GM10847 (cell line): ENCODE measurements at regions not wholly inside any gene's neighbourhood (a gene's known extent, or its start where the extent isn't known, plus 50 kb on each side); places are given as distances from the start of the nearest gene placed in this dataset.

Experiments used
- POLR2A ChIP-seq: IDR thresholded peaks from 2 replicates; pipeline ENCODE4 v1.6.1; 2011; ENCODE audit not compliant: insufficient read length; ENCODE audit errors: extremely low read depth

DNA sequence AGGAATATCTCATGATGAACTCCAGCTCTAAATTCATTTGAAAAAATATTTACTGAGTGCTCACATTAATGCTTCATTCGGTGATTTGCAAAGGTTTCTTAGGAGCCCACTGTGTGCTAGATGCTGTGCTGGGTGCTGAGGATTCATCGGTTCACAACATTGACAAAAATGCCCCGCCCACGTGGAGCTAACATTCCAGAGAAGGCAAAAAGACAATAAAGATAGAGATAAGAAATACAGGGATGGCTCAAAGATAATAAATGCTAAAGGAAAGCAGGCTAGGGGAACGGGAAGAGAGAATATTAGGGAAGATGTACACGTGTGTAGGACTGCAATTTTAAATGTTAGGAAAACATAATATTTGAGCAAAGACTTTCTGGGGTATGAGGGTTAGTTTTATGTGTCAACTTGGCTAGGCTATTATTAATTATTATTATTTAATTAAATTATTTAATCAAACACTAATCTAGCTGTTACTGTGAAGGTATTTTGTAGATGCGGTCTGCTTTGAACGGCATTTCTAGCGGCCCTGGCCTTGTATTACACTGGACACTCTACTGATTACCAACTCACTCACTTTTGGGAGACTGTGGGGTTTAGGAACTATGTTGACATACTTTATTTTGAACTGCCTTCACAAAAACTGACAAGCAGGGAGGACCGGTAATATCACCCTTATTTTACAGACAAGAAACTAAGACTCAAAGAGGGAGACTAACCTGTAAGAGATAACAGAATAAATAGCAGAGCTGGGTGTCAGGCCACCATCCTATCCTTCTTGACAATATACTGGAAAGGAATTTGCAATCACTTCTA, 61.9 kb upstream of the IRF2 start:
- TF ChIP-seq POLR2A = no peak

DNA sequence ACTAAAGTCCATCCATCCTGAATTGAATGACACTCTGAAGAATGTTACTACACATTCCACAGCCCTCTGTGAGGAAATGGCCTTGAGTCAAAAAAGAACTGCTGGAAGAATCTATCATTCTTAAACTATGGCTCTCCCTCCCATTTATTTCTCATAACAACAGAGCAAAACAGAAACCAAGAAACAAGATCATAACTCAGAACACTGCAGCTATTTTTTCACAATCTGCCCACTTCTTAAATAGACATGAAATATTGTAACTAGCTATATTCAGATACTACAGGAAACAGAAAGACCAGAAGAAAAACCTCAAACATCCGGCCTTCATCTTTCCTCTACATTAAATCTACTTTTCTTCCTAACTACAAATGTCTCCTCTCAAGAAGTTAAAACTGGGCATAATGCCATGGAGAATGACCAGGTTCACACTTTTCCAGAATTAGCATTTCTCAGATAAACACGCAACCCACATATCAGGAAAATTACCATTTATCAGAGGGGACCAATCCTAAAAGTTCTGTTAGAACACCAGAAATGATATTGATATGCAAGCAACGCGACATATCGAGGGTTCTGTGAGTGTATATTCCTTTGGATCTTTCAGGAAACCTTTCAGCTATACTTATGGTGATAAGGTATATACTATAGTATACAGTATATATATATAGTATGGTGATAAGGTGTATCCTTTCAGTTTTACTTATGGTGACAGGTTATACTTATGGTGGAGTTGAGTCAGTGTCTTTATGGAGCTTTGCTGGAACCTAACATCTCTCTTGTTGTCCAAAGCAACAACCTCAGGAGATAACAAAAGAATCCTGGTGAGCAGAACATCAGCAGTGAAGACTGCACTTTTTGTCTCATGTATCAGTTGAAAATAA, 60.4 kb upstream of the IRF2 start:
- no peak for TF ChIP-seq POLR2A

DNA sequence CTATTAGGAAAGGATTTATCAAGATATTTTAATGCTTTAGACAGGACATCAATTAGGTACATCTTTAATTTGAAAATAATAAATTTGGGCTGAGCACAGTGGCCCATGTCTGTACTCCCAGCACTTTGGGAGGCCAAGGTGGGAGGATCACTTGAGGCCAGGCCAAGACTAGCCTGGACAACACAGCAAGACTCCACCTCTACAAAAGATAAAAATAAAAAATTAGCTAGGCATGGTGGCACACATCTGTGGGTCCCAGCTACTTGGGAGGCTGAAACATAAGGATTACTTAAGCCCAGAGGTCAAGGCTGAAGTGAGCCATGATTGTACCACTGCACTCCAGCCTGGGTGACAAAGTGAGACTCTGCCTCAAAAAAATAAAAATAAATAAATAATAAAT, 59.6 kb upstream of the IRF2 start:
- no peak for TF ChIP-seq POLR2A

DNA sequence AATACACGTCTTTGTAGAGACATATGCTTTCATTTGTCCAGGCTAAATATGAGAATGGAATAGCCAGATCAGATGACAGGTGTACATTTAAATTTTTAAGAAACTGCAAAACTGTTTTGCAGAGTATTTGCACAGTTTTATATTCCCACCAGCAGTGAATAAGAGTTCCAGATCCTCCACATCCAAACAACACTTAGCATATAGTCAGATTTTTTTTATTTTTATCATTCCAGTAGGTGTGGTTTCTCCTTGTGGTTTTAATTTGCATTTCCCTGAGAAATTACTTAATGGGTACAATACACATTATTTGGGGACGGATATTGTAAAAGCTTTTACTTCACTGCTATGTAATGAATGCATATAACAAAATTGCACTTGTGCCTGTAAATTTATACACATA, 56.7 kb upstream of the IRF2 start:
- no peak for TF ChIP-seq POLR2A

DNA sequence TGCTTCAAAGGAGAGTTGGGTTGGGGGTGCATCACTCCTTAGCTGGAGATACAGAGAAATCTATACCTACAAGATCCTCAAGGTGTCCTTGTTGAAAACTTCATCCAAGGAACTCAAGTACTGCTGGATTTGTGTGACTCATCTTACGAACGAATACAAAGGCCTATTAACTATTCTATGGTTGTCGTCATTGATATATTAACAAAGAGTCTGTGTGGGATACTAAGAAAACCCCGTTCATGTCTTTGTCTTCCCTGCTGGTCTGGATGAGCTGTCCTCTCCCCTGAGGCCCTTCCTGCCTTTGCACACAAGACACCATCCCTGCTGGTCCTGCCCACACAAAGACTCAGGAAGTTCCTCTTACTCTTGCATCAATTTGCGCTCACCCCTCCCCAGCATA, 54.9 kb upstream of the IRF2 start:
- TF ChIP-seq POLR2A = no peak

DNA sequence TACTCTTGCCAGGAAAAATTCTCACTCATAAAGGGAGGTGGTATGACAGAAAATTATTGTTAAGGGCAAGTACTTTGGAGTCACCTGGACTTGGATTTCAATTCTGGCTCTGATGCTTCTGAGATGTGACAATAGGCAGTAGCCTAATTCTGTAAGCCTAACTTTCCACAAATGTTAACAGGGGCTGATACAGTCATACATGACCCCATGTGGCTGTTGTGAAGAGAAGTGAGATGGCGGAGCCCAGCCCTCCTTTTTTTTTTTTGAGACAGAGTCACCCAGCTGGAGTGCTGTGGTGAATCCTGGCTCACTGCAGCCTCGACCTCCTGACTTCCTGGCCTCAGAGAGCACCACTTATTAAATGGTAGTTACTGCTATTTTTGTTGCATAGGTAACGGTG, 54.4 kb upstream of the IRF2 start:
- TF ChIP-seq POLR2A = no peak

DNA sequence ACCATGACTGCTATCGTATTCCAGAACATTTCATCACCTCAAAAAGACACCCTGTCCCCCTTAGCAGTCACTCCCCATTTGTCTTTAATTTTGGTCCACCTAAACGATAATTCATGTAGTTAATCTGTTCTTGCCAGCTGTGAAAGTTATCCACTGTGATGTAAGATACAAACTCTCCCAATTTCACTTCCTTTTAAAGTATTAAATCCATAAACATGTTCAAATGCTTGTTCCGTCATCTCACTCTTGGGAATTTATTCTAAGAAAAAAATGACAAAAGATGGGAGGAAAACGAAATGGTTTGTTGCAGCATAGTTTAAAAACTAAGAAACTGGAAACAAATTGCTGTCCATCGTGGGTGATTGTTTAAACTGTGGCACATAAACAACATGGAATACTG, 53.7 kb upstream of the IRF2 start:
- no peak for TF ChIP-seq POLR2A

DNA sequence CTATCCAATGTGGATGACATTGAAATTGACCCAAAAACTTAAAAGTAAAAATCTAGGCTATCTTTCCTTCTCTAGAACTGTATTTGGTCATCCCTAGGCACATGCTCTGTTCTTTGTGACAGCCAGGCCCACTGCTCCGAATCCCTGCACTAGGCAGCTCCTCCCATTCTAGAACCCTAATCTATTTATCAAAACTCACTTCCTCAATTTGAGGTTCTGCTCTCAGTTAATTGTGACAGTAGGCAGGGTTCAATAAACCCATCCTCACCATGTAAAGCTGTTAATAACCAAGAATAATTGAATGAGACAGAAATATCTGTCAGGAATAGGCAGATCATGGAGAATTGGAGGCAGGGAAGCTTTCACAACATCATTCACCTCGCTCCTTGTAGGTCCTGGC, 51.9 kb upstream of the IRF2 start:
- TF ChIP-seq POLR2A = no peak
